ENCODE measurements at regions not wholly inside any gene's neighbourhood (a gene's known extent, or its start where the extent isn't known, plus 50 kb on each side); places are given as distances from the start of the nearest gene placed in this dataset.

DNA sequence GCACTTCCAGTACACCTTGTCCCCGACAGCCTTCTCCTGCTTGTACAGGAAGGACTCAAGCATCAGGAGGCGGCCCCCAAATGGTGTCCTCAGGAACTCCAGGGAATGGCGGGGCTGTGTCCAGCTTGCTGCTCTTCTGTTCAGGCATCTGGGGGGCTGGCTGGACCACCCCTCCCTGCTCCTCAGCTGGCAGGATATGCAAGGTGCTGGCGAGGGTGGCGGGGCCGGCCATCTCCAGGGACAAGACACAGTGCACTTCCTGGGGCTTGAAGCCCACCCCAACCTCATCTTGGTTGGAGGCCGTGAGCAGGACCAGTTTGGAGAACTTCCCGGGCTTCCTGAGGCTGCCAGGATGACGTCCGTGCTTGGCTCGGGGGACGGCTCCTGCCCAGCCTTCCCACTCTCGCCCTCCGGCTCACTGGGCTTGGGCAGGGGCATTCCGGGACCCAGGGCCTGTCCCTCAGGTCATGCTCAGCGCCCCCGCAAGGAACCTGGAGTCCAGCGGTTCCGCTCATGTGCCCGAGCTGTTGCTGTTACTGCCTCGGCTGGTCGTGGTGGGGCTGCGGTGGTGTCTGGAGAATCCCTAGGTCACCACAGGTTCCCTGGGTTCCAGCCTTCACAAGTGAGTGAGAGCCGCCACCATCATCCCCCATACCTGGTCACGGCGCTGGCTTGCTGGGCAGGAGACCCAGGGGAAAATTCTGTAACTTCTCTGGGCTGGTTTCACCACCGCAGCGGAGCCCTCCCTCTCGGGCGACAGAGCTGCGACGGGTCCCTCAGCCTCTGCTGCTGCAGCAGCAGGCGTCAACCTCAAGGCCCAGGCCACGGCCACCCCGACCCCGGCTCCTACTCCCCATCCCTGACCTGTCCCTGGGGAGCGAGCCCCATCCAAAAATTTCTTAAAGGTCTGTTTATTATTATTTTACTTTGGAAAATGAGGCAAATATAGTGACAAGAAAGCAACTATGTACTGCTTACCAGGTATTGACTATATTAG is 82.8 kb upstream of the FXR1 start:
- FAIRE-seq = no peak
- no peak for DNase-seq (ENCODE audit: low spot score)

DNA sequence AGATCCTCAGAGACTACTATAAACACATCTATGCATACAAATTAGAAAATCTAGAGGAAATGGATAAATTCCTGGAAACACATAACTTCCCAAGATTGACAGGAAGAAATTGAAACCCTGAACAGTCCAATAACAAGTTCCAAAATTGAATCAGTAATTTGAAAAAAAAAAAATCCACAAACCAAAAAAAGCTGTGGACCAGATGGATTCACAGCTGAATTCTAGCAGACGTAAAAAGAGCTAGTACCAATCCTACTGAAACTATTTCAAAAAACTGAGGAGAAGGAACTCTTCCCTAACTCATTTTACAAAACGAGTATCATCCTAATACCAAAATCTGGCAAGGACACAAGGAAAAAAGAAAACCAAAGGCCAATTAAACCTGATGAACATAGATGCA is 77.0 kb upstream of the FXR1 start:
- FAIRE-seq = no peak
- no peak for DNase-seq (ENCODE audit: low spot score)

DNA sequence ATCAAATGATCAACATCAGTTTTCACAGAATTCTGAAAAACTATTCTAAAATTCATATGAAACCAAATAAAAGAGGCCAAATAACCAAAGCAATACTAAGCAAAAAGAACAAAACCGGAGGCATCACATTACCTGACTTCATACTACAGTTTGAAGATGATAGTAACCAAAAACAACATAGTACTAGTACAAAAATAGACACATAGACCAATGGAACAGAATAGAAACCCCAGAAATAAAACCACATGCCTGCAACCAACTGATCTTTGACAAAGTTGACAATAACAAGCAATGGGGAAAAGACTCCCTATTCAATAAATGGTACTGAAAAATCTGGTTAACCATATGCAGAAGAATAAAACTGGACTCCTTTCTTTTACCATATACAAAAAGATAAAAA is 75.7 kb upstream of the FXR1 start:
- FAIRE-seq (no peak), DNase-seq (ENCODE audit: low spot score) (no peak)

DNA sequence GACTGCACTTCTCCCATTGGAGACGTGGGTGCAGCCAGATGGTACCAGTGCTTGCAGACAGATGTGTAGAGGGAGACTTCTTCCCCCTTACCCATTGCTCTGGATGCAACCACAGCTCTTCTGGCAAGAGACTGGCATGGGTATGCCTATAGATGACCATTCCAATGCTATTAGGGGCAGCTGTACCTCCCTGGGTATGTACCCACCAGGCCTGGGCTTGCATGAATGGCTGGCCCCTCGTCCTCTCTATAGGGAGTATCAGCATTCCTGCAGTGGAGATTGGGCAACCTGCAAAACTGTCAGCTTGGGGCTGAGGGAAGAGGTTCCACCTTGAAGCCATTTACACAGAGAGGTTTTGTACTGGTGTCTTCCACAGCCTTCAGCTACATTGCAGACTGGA is 57.6 kb upstream of the FXR1 start:
- DNase-seq (ENCODE audit: low spot score) = no peak
- no peak for FAIRE-seq

DNA sequence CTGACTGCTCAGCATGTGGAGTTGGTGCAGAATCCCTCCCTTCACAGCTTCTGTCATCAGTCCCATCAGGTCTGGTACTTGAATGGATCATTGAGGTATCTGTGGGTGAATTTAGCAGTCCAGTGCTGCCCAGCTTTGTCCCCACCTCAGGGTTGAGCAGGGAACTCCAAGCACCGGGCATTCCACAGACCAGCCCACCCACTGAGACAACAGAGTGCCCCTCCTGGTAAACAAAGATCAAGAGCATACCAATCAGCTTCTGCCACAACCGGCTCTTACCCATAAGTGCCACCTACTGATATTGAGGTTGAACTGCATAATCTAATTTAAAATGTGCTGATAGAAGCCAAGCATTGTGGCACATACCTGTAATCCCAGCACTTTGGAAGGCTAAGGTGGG is 57.1 kb upstream of the FXR1 start:
- no peak for FAIRE-seq
- DNase-seq (ENCODE audit: low spot score) = no peak

DNA sequence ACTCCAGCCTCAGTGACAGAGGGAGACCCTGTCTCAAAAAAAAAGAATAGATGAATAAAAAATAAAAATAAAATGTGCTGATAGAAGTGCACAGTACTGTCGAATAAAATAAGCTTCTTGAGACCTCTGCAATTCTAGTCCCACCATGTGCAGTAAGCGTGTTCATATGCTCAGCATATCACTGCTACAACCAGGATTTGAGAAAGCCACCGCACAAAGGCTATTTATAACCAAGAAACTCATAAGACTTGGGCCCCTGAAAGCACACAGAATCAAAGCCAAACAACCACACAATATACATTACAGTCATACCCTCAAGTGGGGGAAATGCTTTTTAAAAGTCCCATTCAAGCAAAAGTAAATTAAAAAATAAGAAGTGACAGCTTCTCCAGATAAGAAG is 56.5 kb upstream of the FXR1 start:
- DNase-seq (ENCODE audit: low spot score) (no peak), FAIRE-seq (no peak)

DNA sequence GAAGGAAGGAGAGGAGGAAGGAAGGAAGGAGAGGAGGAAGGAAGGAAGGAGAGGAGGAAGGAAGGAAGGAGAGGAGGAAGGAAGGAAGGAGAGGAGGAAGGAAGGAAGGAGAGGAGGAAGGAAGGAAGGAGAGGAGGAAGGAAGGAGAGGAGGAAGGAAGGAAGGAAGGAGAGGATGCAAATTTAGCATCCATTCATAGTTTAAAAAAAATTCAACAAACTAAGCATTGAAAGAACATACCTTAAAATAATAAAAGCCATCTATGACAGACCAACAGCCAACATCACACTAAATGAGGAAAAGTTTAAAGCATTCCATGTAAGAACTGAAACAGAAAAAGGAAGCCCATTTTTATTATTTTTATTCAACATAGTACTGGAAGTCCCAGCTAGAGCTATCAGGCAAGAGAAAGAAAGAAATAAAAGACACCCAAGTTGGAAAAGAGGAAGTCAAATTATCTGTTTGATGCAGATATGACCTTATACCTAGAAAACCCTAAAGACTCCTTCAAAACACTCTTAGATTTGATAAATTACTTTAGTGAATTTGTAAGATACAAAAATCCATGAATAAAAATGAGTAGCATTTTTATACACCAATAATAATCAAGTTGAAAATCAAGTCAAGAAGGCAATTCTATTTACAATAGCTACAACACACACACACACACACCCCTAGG is 52.2 kb upstream of the FXR1 start:
- DNase-seq (ENCODE audit: low spot score) (no peak), FAIRE-seq (no peak)

Data from urothelium cell line (cell line).